CD4-positive, alpha-beta T cell (primary cell): ENCODE measurements at regions not wholly inside any gene's neighbourhood (a gene's known extent, or its start where the extent isn't known, plus 50 kb on each side); places are given as distances from the start of the nearest gene placed in this dataset.

ENCODE experiments used
- ATAC-seq: fragments of 200-7000 bp; cut with Tn5 transposase; one replicate; pipeline ENCODE4 v1.10.0; 2022; ENCODE audit warnings: mild to moderate bottlenecking; ENCODE audit not compliant: poor library complexity
- CTCF ChIA-PET: fragments of 350-600 bp; sonication (Branson Sonifier 250); formaldehyde crosslinking; loops from one replicate; lab custom pipeline; 2021; ENCODE audit warnings: antibody characterized with exemption, inconsistent platforms; lab: Charles Lee
- POLR2A ChIA-PET: fragments of 350-600 bp; sonication (Branson Sonifier 250); formaldehyde crosslinking; loops from one replicate; lab custom pipeline; 2021; ENCODE audit warnings: antibody characterized with exemption, inconsistent platforms; lab: Charles Lee
- DNase-seq, 14 experiments: peaks; one replicate each; pipeline ENCODE4 v3.0.0-alpha.2; 2013 to 2020; ENCODE audit warnings: mixed read lengths in 2 of 14
- H3K27ac ChIP-seq, 2 donors: one replicate each; pipeline versions ENCODE4 v1.5.1 to v1.7.0; 2013; ENCODE audit warnings: low read length in 2 of 2, low read depth in 1 of 2, mild to moderate bottlenecking in 1 of 2
- H3K27me3 ChIP-seq, 2 experiments: 1 replicate in 1 of 2; 2 replicates in 1 of 2; pipeline versions ENCODE4 v1.6.1 to v1.7.0; 2013; ENCODE audit warnings: low read length in 2 of 2, control low read depth in 1 of 2, mild to moderate bottlenecking in 1 of 2, moderate library complexity in 1 of 2; ENCODE audit not compliant: insufficient read depth in 2 of 2, control insufficient read depth in 1 of 2
- H3K36me3 ChIP-seq: one replicate; pipeline ENCODE4 v1.6.1; 2013; ENCODE audit warnings: low read length, control low read depth; ENCODE audit not compliant: insufficient read depth
- H3K4me1 ChIP-seq: one replicate; pipeline ENCODE4 v1.6.1; 2013; ENCODE audit warnings: low read length, control low read depth; ENCODE audit not compliant: insufficient read depth
- H3K4me3 ChIP-seq: one replicate; pipeline ENCODE4 v1.5.1; 2013; ENCODE audit warnings: mild to moderate bottlenecking, low read length, moderate library complexity
- H3K9me3 ChIP-seq, 2 experiments: 1 replicate in 1 of 2; 2 replicates in 1 of 2; pipeline versions ENCODE4 v1.6.1 to v1.7.0; 2013; ENCODE audit warnings: low read length in 2 of 2, mild to moderate bottlenecking in 2 of 2, control low read depth in 1 of 2, moderate library complexity in 1 of 2; ENCODE audit not compliant: control insufficient read depth in 1 of 2, insufficient read depth in 1 of 2
- H3K27ac Mint-ChIP-seq: one replicate; pipeline ENCODE4 v1.8.0; 2020; ENCODE audit warnings: mixed read lengths
- H3K27me3 Mint-ChIP-seq: one replicate; pipeline ENCODE4 v1.8.0; 2021; ENCODE audit warnings: mixed read lengths
- H3K36me3 Mint-ChIP-seq: one replicate; pipeline ENCODE4 v1.8.0; 2021; ENCODE audit warnings: low read depth, mixed read lengths
- H3K4me1 Mint-ChIP-seq: one replicate; pipeline ENCODE4 v1.8.0; 2021; ENCODE audit warnings: low read depth, mixed read lengths
- H3K4me3 Mint-ChIP-seq: one replicate; pipeline ENCODE4 v1.8.0; 2020; ENCODE audit warnings: mild to moderate bottlenecking, mixed read lengths
- H3K9me3 Mint-ChIP-seq: one replicate; pipeline ENCODE4 v1.8.0; 2020; ENCODE audit warnings: mixed read lengths
- intact Hi-C, 2 experiments: fragments of 100-400 bp; cut with DNase I in 1 of 2; cut with micrococcal nuclease in 1 of 2; formaldehyde crosslinking; loops; one replicate each; pipeline versions ENCODE4 v1.15.1 to v1.9.0; 2023 to 2025; cut with DNase I, micrococcal nuclease
- TF ChIP-seq, protein P1 (sequence below): fragments of 200-600 bp; IDR thresholded peaks from one replicate; pipeline ENCODE4 v1.8.0; 2022; ENCODE audit warnings: antibody characterized with exemption, mild to moderate bottlenecking

DNA sequence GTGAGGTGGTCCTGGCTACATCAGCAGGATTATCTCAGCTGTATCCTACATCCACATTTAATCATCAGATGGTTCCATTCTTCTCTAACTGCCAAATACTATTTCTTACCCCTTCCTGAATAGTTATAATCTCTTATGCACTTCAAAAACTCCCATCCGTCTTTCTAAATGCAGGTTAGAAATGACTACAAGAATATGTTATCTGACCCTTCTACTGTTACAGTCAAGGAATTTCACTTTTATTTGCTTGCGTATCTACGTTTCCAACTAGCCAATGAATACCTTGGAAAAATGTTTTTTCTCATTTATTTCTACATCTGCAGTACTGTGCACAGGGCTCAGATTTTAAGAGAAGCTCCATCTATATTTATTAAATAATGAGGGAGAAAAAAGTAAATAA, 709.9 kb downstream of the KCNT2 start:
- TF ChIP-seq, protein P1, sequence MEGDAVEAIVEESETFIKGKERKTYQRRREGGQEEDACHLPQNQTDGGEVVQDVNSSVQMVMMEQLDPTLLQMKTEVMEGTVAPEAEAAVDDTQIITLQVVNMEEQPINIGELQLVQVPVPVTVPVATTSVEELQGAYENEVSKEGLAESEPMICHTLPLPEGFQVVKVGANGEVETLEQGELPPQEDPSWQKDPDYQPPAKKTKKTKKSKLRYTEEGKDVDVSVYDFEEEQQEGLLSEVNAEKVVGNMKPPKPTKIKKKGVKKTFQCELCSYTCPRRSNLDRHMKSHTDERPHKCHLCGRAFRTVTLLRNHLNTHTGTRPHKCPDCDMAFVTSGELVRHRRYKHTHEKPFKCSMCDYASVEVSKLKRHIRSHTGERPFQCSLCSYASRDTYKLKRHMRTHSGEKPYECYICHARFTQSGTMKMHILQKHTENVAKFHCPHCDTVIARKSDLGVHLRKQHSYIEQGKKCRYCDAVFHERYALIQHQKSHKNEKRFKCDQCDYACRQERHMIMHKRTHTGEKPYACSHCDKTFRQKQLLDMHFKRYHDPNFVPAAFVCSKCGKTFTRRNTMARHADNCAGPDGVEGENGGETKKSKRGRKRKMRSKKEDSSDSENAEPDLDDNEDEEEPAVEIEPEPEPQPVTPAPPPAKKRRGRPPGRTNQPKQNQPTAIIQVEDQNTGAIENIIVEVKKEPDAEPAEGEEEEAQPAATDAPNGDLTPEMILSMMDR: no peak
- H3K36me3 Mint-ChIP-seq: no peaks in the 10 kb centered on the region
- no peak overlapping the region for H3K4me3 Mint-ChIP-seq
- H3K4me1 ChIP-seq: no peaks in the 10 kb centered on the region
- ATAC-seq (no peak), DNase-seq (no peak)
- ChIA-PET POLR2A (no interaction called here), CTCF (interaction anchor here (1.4 kb wide), 1 partner anchor 12 kb away, joined by 3 read pairs; no protein-coding TSS in a partner anchor)
- no peaks in the 10 kb centered on the region for H3K9me3 ChIP-seq
- no peaks in the 10 kb centered on the region for H3K36me3 ChIP-seq
- no peaks in the 10 kb centered on the region for H3K9me3 Mint-ChIP-seq
- H3K4me1 Mint-ChIP-seq: no peaks in the 10 kb centered on the region
- no peaks in the 10 kb centered on the region for H3K27me3 ChIP-seq
- no peak overlapping the region for H3K27ac Mint-ChIP-seq
- H3K4me3 ChIP-seq: no peak overlapping the region
- H3K27ac ChIP-seq: no peak overlapping the region
- H3K27me3 Mint-ChIP-seq: no peaks in the 10 kb centered on the region
- intact Hi-C loops: no loop called here

DNA sequence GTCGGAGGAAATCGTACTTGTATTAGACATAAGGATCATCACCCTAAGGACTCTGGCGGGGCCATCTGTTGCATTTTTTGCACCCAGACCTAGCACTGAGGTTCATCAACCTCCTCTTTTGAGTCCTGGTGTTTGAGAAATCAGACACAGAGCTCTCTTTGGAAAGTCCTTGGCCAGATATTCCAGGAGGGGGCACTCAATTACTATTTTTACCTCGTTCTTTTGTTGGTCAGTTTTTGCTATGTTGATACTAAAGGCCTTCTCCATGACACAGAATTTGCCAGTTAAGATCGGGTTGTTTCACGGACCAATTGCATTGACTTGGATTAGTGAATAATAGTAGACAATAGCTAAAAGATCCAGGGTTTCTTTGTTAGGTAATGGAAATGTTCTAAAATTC, 711.2 kb downstream of the KCNT2 start:
- H3K27me3 Mint-ChIP-seq: no peaks in the 10 kb centered on the region
- H3K36me3 ChIP-seq: no peaks in the 10 kb centered on the region
- TF ChIP-seq, protein P1: no peak
- ATAC-seq (no peak), DNase-seq (no peak)
- no peaks in the 10 kb centered on the region for H3K9me3 ChIP-seq
- ChIA-PET CTCF (no interaction called here), POLR2A (no interaction called here)
- intact Hi-C loops: no loop called here
- no peak overlapping the region for H3K4me3 ChIP-seq
- H3K4me1 Mint-ChIP-seq: no peaks in the 10 kb centered on the region
- H3K27ac ChIP-seq: no peak overlapping the region
- H3K36me3 Mint-ChIP-seq: no peaks in the 10 kb centered on the region
- no peaks in the 10 kb centered on the region for H3K27me3 ChIP-seq
- H3K9me3 Mint-ChIP-seq: no peaks in the 10 kb centered on the region
- no peak overlapping the region for H3K4me3 Mint-ChIP-seq
- H3K4me1 ChIP-seq: no peaks in the 10 kb centered on the region
- H3K27ac Mint-ChIP-seq: no peak overlapping the region

DNA sequence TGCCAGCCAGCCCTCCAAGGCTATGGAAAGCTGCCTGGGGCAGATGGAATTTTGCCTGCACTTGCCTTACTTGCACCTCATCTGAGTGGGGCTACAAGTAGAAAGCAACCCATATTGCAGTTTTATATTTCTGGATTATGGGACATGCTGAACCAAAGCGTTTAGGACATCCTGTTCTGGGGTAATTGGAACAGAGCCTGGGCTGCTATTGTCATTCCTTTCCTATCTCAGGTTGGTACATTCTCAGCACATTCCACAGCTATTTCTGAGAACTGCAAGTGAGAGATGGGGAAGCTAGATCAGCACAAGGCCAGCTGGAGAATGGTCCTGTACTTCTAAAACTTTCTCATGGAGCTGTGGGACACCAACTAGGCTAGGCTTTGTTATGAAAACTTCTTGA, 713.8 kb downstream of the KCNT2 start:
- H3K27ac Mint-ChIP-seq: no peak overlapping the region
- H3K9me3 Mint-ChIP-seq: peaks cover 5% of the 10 kb centered on the region
- Histone ChIP-seq H3K4me1 (no peaks in the 10 kb centered on the region), H3K36me3 (no peaks in the 10 kb centered on the region), H3K9me3 (no peaks in the 10 kb centered on the region), H3K27ac (no peak overlapping the region), H3K4me3 (no peak overlapping the region), H3K27me3 (no peaks in the 10 kb centered on the region)
- no peak for ATAC-seq
- H3K36me3 Mint-ChIP-seq: no peaks in the 10 kb centered on the region
- ChIA-PET POLR2A (no interaction called here), CTCF (no interaction called here)
- TF ChIP-seq, protein P1: no peak
- H3K4me3 Mint-ChIP-seq: no peak overlapping the region
- no peaks in the 10 kb centered on the region for H3K4me1 Mint-ChIP-seq
- intact Hi-C loops: no loop called here
- no peak for DNase-seq
- no peaks in the 10 kb centered on the region for H3K27me3 Mint-ChIP-seq
